DND-41 (cell line): ENCODE measurements at regions not wholly inside any gene's neighbourhood (a gene's known extent, or its start where the extent isn't known, plus 50 kb on each side); places are given as distances from the start of the nearest gene placed in this dataset.

Source experiments
- CTCF ChIP-seq: IDR thresholded peaks from 2 replicates; pipeline ENCODE4 v1.5.1; 2012; ENCODE audit warnings: borderline replicate concordance, low read length, moderate library complexity, mild to moderate bottlenecking; ENCODE audit not compliant: poor library complexity, severe bottlenecking; ENCODE audit errors: extremely low read depth
- EZH2 ChIP-seq: IDR thresholded peaks from 3 replicates; pipeline ENCODE4 v1.6.1; 2012; ENCODE audit warnings: borderline replicate concordance, low read depth, mild to moderate bottlenecking, moderate library complexity, low read length, inconsistent platforms; ENCODE audit not compliant: severe bottlenecking

DNA sequence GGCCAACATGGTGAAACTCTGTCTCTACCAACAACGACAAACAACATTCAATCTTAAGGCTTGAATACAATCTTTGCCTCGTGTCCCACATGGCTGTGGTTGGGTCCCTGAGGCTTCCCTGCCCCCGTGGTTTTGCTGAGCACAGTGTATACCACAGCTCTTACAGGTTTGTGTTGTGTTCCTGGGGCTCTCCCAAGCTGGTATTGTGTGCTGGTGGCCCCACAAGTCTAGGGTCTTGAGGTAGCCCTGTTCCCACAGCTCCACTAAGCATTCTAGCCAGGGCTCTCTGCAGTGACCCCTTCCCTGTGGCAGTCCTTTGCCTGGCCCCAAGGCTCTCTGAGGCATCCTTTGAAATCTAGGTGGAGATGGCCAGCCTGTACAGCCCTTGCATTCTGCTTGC is 68.0 kb upstream of the CCNY start:
- no peak for TF ChIP-seq CTCF
- TF ChIP-seq EZH2: no peak
